ENCODE measurements at regions not wholly inside any gene's neighbourhood (a gene's known extent, or its start where the extent isn't known, plus 50 kb on each side); places are given as distances from the start of the nearest gene placed in this dataset.

DNA sequence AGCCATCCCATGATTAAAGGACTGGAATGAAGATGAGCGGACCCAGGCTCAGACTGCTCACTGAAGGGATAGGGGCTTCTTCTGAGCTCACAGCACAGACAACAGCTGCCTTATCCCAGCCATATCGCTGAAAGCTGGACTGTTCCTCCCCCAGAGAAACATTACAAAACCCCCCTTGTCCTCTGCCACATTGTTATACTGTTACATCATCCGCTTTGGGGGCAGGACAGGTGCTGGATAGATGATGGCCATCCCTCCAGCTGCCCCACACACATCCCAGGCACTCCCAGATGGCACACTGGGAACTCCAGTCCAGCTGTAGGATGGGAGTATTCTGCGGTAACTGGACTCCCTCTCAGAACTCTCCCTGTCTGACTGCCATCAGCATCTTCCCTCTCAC, 58.7 kb upstream of the BTRC start:
- Histone ChIP-seq H3K27ac (no peak overlapping the region), H3K9me3 (no peaks in the 10 kb centered on the region), H3K27me3 (no peaks in the 10 kb centered on the region), H3K4me1 (peaks cover 7% of the 10 kb centered on the region), H3K4me3 (no peak overlapping the region), H3K36me3 (ENCODE audit: low read depth, missing control alignments) (no peaks in the 10 kb centered on the region)
- TF ChIP-seq POLR2A (IDR thresholded peaks at IDR 0.05) = no peak
- TF ChIP-seq, protein P1, sequence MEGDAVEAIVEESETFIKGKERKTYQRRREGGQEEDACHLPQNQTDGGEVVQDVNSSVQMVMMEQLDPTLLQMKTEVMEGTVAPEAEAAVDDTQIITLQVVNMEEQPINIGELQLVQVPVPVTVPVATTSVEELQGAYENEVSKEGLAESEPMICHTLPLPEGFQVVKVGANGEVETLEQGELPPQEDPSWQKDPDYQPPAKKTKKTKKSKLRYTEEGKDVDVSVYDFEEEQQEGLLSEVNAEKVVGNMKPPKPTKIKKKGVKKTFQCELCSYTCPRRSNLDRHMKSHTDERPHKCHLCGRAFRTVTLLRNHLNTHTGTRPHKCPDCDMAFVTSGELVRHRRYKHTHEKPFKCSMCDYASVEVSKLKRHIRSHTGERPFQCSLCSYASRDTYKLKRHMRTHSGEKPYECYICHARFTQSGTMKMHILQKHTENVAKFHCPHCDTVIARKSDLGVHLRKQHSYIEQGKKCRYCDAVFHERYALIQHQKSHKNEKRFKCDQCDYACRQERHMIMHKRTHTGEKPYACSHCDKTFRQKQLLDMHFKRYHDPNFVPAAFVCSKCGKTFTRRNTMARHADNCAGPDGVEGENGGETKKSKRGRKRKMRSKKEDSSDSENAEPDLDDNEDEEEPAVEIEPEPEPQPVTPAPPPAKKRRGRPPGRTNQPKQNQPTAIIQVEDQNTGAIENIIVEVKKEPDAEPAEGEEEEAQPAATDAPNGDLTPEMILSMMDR (IDR thresholded peaks at IDR 0.05) = no peak
- WGBS, 2 donors = 55 to 82% methylated on average over 4 of the region's 4 CpGs
- DNase-seq = no peak
- intact Hi-C loops (cut with DNase I; ENCODE audit: low total_unique reads) = no loop called here

DNA sequence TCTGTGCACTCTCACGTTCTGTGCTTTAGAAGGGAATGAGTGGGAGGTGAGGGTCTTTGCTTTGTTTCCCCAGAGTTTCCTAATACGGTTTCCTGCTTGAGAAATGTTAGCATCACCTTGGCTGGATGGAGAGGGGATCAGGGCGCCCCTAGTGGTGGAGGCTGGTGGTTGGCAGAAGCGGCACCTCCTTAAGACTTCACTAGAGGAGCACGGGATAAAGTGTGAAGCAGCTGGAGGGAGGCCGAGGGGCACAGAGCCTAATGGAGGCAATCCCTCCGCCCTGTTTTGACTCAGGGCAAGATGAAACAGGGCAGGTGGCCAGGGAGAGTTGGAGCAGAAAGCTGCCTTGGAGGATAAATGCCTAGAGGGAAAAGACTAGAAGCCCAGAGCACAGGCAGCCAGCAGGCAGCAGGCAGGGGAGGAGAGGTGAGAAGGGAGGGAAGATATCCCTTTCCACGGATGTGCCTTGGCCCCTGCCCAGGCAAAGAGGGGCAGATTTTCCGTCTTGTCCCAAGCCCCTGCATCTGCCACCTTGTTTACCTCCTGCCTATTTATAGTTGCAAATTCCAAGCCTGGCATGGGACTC, 56.0 kb upstream of the BTRC start:
- no peak overlapping the region for H3K27ac ChIP-seq
- no peaks in the 10 kb centered on the region for H3K27me3 ChIP-seq
- intact Hi-C loops (cut with DNase I; ENCODE audit: low total_unique reads) = no loop called here
- TF ChIP-seq, protein P1 (IDR thresholded peaks at IDR 0.05) = peak; percentile 54 to 91 (median 66)
- TF ChIP-seq POLR2A (IDR thresholded peaks at IDR 0.05) = no peak
- peaks cover 4% of the 10 kb centered on the region for H3K4me1 ChIP-seq
- H3K4me3 ChIP-seq = no peak overlapping the region
- 14 to 15% methylated on average over 9 of the region's 9 CpGs for WGBS, 2 donors
- DNase-seq = peak; percentile 83
- no peaks in the 10 kb centered on the region for H3K36me3 ChIP-seq (ENCODE audit: low read depth, missing control alignments)
- H3K9me3 ChIP-seq = no peaks in the 10 kb centered on the region

DNA sequence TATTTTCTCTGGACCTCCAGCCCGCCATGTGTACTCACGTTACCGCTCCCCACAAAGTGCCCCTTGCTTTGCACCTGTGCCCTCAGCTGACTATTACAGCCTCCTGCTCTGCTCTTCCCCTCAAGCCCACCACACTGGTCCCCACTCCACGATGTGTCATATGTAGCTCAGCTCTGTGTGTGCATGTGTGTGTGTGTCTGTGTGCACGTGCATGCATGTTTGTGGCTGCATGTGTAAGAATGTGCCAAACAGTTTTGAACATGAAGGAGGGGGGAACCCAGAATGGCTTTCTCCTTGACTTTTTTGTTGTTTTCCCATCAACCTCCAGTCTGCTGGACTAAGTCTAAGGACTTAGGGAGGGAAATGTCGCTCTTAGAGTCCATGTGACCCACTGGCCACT, 54.8 kb upstream of the BTRC start:
- intact Hi-C loops (cut with DNase I; ENCODE audit: low total_unique reads) = no loop called here

DNA sequence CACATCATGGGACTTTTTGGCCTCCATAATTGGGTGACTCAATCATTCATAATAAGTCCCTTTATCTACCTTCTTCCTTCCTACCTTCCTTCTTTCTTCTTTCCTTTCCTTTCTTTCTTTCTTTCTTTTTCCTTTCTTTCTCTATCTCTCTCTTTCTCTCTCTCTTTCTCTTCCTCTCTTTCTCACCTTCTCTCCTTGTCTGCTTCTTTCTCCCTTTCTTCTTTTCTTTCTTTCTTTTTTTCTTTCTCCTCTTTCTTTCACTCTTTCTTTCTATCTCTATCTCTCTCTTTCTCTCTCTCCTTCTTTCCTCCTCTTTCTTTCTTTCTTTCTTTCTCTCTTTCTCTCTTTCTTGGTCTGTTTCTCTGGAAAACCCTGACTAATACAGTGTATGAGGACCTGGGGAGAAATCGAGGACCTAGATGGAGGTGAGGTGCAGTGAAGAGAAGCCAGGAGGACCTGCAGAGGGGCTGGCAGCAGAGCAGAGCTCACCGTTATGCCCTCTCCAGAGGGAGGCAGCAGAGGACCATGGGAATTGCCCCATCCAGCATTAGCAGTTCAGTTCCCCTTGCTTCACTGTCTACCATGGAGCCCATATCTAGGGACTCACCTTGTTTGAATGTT, 52.7 kb upstream of the BTRC start:
- DNase-seq = peak; percentile 49
- Histone ChIP-seq H3K4me1 (peaks cover 4% of the 10 kb centered on the region), H3K36me3 (ENCODE audit: low read depth, missing control alignments) (no peaks in the 10 kb centered on the region), H3K27ac (no peak overlapping the region), H3K9me3 (no peaks in the 10 kb centered on the region), H3K4me3 (no peak overlapping the region), H3K27me3 (no peaks in the 10 kb centered on the region)
- WGBS, 2 donors = 76 to 85% methylated on average over 2 of the region's 2 CpGs
- no peak for TF ChIP-seq POLR2A (IDR thresholded peaks at IDR 0.05)
- TF ChIP-seq, protein P1 (IDR thresholded peaks at IDR 0.05) = peak in 2 of 3 experiments; percentile 21 to 27
- intact Hi-C loops (cut with DNase I; ENCODE audit: low total_unique reads) = no loop called here

More for the DNA sequence above, 54.8 kb upstream of the BTRC start:
- no peak overlapping the region for H3K4me3 ChIP-seq
- 77 to 94% methylated on average over 5 to 6 of the region's 6 CpGs for WGBS, 2 donors
- H3K27me3 ChIP-seq = no peaks in the 10 kb centered on the region
- H3K36me3 ChIP-seq (ENCODE audit: low read depth, missing control alignments) = no peaks in the 10 kb centered on the region
- H3K27ac ChIP-seq = no peak overlapping the region
- no peak for DNase-seq
- no peaks in the 10 kb centered on the region for H3K9me3 ChIP-seq
- no peak for TF ChIP-seq POLR2A (IDR thresholded peaks at IDR 0.05)
- TF ChIP-seq, protein P1 (IDR thresholded peaks at IDR 0.05) = no peak
- peaks cover 4% of the 10 kb centered on the region for H3K4me1 ChIP-seq

Measured in testis (tissue), 2 donors.